Adipocyte (in vitro differentiated cells): ENCODE measurements at regions not wholly inside any gene's neighbourhood (a gene's known extent, or its start where the extent isn't known, plus 50 kb on each side); places are given as distances from the start of the nearest gene placed in this dataset.

Source experiments
- DNase-seq: peaks from one replicate; pipeline ENCODE4 v3.0.0-alpha.2; 2015; ENCODE audit warnings: low read depth
- H3K27me3 ChIP-seq: replicated peaks from 2 replicates; pipeline ENCODE4 v1.7.0; 2013; ENCODE audit warnings: mild to moderate bottlenecking, low read length, moderate library complexity; ENCODE audit not compliant: control insufficient read depth, insufficient read depth
- H3K36me3 ChIP-seq: 2 replicates; pipeline ENCODE4 v1.7.0; 2013; ENCODE audit warnings: low read length, mild to moderate bottlenecking, moderate library complexity; ENCODE audit not compliant: control insufficient read depth, insufficient read depth, severe bottlenecking
- H3K4me1 ChIP-seq: 2 replicates; pipeline ENCODE4 v1.7.0; 2013; ENCODE audit warnings: mild to moderate bottlenecking, low read length, moderate library complexity; ENCODE audit not compliant: control insufficient read depth, insufficient read depth
- H3K4me3 ChIP-seq: 2 replicates; pipeline ENCODE4 v1.7.0; 2013; ENCODE audit warnings: mild to moderate bottlenecking, low read length, moderate library complexity
- H3K9ac ChIP-seq: 2 replicates; pipeline ENCODE4 v1.7.0; 2013; ENCODE audit warnings: mild to moderate bottlenecking, low read length, moderate library complexity
- H3K9me3 ChIP-seq: 2 replicates; pipeline ENCODE4 v1.7.0; 2013; ENCODE audit warnings: mild to moderate bottlenecking, low read length, moderate library complexity; ENCODE audit not compliant: control insufficient read depth

- H3K27me3 ChIP-seq: no peaks in the 10 kb centered on the region
- peak overlapping the region; percentile 23 for H3K4me3 ChIP-seq
- peaks cover 53% of the 10 kb centered on the region for H3K4me1 ChIP-seq
- peak; percentile 90 for DNase-seq
- peak overlapping the region; percentile 74 for H3K9ac ChIP-seq
- no peaks in the 10 kb centered on the region for H3K9me3 ChIP-seq
- H3K36me3 ChIP-seq: no peaks in the 10 kb centered on the region
Measured at GRCh38 chr12:69052613-69053408, 119.8 kb upstream of the CPM start.

- DNase-seq: no peak
- Histone ChIP-seq H3K9ac (no peak overlapping the region), H3K9me3 (no peaks in the 10 kb centered on the region), H3K4me3 (no peak overlapping the region), H3K4me1 (peaks cover 60% of the 10 kb centered on the region), H3K36me3 (no peaks in the 10 kb centered on the region), H3K27me3 (no peaks in the 10 kb centered on the region)
Measured at GRCh38 chr12:69054343-69055056, 121.5 kb upstream of the CPM start.

- no peak overlapping the region for H3K9ac ChIP-seq
- peaks cover 59% of the 10 kb centered on the region for H3K4me1 ChIP-seq
- no peaks in the 10 kb centered on the region for H3K27me3 ChIP-seq
- no peaks in the 10 kb centered on the region for H3K9me3 ChIP-seq
- H3K36me3 ChIP-seq: no peaks in the 10 kb centered on the region
- no peak overlapping the region for H3K4me3 ChIP-seq
- DNase-seq: no peak
Measured at GRCh38 chr12:69055280-69055679, 122.3 kb upstream of the CPM start.

GRCh38 chr12:69055706-69056105 is 122.7 kb upstream of the CPM start:
- H3K9ac ChIP-seq: no peak overlapping the region

DNA sequence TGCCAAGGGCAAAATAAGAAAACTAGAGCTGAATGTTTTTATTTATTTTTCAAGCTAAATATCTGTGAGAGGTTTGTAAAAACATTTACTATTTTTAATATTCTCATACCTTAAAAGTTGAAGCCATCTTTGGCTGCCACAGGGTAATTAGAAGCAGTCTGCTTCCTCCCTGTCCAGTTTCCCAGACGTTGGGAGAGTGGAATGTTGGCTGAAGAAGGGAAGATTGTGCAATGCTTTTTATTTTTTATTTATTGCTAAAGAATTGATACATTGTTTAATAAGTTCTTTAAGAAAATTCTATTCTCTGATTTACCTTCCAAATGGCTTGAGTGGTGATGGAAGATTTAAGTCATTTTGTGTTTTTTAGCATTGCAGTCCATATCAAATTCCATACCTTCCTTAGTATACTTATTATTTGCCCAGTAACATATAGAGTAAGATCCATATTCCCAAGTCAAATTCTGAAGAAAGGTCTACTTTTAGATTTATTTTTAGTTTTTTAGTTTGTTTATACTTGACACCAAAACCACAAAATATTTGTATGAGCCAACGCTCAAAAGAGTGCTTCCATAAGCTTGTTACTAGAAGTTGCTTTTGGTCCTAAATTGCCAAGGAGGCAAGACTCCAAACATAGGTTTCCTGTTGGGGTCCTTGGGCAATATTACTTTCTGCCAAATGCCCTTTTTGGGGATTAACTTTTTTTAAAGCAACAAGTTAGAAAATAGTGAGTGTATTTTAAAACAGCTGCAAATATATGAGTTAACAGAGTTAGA is 124.0 kb upstream of the CPM start:
- peak overlapping the region; percentile 28 for H3K4me3 ChIP-seq
- H3K36me3 ChIP-seq: no peaks in the 10 kb centered on the region
- peak overlapping the region; percentile 65 for H3K9ac ChIP-seq
- peak; percentile 87 for DNase-seq
- H3K4me1 ChIP-seq: peaks cover 59% of the 10 kb centered on the region
- H3K9me3 ChIP-seq: no peaks in the 10 kb centered on the region
- H3K27me3 ChIP-seq: no peaks in the 10 kb centered on the region

More at GRCh38 chr12:69055706-69056105, 122.7 kb upstream of the CPM start:
- Histone ChIP-seq H3K36me3 (no peaks in the 10 kb centered on the region), H3K9me3 (no peaks in the 10 kb centered on the region), H3K4me1 (peaks cover 59% of the 10 kb centered on the region), H3K4me3 (no peak overlapping the region), H3K27me3 (no peaks in the 10 kb centered on the region)
- no peak for DNase-seq

GRCh38 chr12:69057742-69058141 is 124.8 kb upstream of the CPM start:
- Histone ChIP-seq H3K36me3 (no peaks in the 10 kb centered on the region), H3K9ac (peak overlapping the region; percentile 65), H3K27me3 (no peaks in the 10 kb centered on the region), H3K4me1 (peaks cover 60% of the 10 kb centered on the region), H3K9me3 (no peaks in the 10 kb centered on the region), H3K4me3 (no peak overlapping the region)
- no peak for DNase-seq

- no peaks in the 10 kb centered on the region for H3K9me3 ChIP-seq
- peak overlapping the region; percentile 8 for H3K9ac ChIP-seq
- H3K4me1 ChIP-seq: peaks cover 56% of the 10 kb centered on the region
- H3K36me3 ChIP-seq: no peaks in the 10 kb centered on the region
- H3K4me3 ChIP-seq: no peak overlapping the region
- H3K27me3 ChIP-seq: no peaks in the 10 kb centered on the region
- peak; percentile 74 for DNase-seq
Measured at GRCh38 chr12:69059465-69060457, 126.8 kb upstream of the CPM start.

GRCh38 chr12:69061574-69061973 is 128.6 kb upstream of the CPM start:
- Histone ChIP-seq H3K9ac (no peak overlapping the region), H3K36me3 (no peaks in the 10 kb centered on the region), H3K4me3 (no peak overlapping the region), H3K4me1 (peaks cover 42% of the 10 kb centered on the region), H3K27me3 (no peaks in the 10 kb centered on the region), H3K9me3 (no peaks in the 10 kb centered on the region)
- no peak for DNase-seq

DNA sequence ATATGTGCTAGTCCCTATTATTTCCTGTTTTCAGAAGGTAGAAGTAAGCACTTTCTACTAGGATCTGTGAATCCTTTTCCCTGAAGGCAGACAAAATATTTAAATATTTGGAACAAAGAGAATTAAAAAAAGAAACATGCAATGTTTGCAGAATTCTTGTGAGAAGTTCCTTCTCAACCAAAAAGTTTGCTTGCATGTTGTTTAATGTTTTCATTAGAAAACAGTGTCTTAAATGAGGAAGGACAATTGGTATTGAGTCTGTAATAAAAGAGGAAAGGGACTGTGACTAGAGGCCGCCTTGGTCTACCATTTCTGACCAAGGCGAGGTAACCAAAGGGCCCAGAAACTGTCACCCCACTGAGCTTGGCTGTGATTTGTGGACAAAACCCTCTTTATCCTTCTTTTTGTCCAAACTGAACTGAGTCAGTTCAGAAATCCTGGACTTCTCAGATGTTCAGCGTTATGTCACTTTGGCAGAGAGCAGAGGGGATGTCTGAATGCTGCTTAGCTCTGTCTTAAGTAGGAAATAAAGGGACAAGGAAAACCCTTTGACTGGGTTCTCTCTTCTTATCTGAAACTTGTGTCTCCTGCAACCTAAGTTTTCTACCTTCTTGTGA is 129.8 kb upstream of the CPM start:
- Histone ChIP-seq H3K4me1 (peaks cover 40% of the 10 kb centered on the region), H3K27me3 (no peaks in the 10 kb centered on the region), H3K4me3 (no peak overlapping the region), H3K36me3 (no peaks in the 10 kb centered on the region), H3K9ac (peak overlapping the region; percentile 8), H3K9me3 (no peaks in the 10 kb centered on the region)
- no peak for DNase-seq

GRCh38 chr12:69064734-69065443 is 131.9 kb upstream of the CPM start:
- H3K27me3 ChIP-seq: no peaks in the 10 kb centered on the region
- peaks cover 27% of the 10 kb centered on the region for H3K4me1 ChIP-seq
- no peak overlapping the region for H3K9ac ChIP-seq
- DNase-seq: no peak
- H3K9me3 ChIP-seq: no peaks in the 10 kb centered on the region
- no peaks in the 10 kb centered on the region for H3K36me3 ChIP-seq
- no peak overlapping the region for H3K4me3 ChIP-seq
